ENCODE measurements at regions not wholly inside any gene's neighbourhood (a gene's known extent, or its start where the extent isn't known, plus 50 kb on each side); places are given as distances from the start of the nearest gene placed in this dataset.

DNA sequence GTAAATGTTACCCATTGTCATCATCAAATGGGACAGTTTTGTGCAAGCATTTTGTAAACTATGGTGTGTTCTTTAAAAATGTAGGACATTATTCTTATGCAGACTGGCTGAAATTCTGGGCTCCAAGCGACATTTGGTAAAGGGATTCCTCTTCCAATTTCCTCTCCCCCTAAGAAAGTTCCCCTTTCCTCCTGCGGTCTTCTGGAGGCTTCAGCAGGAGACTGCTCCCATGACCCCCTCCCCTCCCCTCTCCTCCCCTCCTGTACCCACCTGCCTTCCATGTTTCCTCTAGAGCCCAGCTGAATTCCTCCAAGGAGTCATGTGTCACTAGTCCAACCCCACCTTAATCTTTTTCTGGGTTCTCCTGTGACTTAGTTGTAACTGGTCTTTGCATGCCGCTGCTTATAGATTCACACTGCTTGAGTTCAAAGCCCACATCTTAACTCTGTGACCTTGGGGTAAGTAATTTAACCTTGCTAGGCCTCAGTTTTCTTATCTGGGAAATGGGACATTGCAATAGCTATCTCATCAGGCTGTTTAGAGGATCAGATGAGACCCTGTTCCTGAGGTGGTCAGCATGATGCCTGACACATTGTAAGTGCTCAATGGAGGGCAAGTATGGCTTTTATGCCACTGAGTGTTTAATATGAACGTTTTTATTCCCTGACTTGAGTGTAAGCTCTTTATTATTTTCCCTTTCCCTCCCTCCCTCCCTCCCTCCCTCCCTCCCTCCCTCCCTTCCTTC, 69.9 kb upstream of the WDR26 start:
- DNase-seq, result no peak

DNA sequence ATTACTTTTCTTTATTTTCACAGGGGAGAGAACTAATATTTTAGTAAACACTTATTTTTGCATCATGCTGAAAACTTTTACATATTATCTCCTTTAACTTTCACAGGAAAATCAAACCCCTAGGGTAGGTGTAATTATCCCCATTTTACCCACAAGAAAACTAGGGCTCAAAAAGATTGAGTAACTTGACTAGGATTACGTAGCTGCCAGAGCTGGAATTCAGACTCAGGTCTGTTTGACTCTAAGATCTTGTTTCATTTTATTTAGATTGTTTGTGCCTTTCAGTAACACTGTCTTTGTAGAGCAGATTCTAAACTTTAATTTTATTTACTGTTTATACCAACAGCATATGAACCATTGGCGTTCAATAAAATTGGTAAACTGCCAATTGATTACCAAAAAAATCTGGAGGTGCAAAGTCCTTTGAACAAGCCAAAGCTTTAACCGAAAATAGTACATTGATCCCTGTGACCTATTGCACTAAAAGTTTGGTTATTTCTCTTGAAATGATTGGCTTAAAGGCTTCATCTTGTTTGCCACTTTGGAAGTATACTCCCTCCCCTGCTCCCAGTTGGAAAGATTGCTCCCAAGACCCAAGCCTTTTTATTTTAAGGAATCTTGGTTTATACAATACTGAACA, 71.0 kb upstream of the WDR26 start:
- DNase-seq, result no peak

- DNase-seq, result no peak
Measured at GRCh38 chr1:224506141-224506814, 71.7 kb upstream of the WDR26 start.

DNA sequence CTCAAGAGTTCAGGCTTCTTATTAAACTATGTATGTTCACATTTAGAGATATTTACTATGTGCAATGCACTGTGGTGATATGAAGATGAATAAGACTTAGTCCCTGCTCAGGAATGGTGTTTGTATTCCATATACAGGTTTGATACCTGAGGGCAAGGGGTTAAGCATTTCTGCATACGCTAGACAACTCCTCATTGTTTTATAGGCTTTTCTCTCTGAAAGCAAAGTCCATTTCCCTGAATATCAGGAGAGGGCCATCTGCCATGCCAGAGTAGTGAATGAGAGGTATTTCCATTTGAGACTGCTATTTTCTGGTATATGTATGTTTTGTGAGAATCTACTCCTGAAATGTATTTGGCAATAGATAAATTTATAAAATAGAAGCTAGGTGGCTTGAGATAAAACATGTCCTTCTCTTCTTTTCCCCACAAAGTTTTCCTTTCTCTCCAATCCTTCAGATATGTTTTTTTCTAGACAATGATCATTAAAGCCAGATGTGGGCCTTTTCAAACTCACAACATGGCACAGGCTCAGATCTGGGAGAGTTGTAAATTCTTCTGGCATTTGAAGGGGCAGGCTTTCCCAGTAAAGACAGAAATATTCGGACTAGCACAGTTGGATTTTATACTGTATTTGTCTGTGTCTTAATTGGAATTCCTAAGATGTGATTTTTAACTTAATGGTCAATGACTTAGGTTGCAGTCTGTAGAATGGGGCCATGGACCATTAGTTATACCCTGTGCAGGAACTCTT, 73.3 kb upstream of the WDR26 start:
- DNase-seq, result no peak

DNA sequence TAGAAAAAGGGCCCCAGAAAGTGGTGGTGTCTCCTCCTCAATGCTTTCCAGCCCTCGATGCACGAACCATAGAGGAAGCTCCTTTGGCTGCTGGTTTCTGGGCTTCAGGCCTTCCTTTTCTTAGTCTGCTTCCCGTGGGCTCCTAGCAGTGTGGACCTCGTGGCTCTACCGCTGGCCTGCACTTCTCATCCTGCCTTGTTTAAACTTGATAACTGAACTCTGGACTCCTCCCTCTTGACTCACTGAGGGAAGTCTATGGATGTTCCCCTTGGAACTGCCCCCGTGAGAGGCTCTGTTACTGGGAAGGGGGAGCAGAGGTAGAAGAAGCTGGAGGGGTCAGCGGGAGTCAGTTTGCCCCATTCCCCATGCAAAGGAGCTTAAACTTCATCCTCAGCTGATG, 75.3 kb upstream of the WDR26 start:
- no peak for DNase-seq

- no peak for DNase-seq
Measured at GRCh38 chr1:224510880-224511645, 76.5 kb upstream of the WDR26 start.

GRCh38 chr1:224512600-224513151, 78.1 kb upstream of the WDR26 start:
- DNase-seq, result no peak

DNA sequence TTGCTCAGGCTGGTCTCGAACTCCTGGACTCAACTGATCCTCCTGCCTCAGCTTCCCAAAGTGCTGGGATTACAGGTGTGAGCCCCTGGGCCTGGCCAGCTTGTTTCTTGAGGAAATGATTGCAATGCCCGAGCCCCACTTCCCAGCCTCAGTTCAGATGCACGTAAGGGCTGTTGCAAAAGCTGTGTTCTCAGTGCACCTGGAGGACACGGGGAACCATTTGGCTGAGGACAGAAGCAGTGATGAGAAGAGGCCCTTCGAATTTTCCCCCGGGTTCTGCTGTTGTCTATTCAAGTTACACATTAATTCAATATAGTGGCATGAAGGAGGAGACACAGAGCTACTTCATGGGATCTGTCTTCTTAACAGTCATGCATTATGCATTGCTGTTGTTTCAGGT, 78.8 kb upstream of the WDR26 start:
- DNase-seq, result no peak

DNA sequence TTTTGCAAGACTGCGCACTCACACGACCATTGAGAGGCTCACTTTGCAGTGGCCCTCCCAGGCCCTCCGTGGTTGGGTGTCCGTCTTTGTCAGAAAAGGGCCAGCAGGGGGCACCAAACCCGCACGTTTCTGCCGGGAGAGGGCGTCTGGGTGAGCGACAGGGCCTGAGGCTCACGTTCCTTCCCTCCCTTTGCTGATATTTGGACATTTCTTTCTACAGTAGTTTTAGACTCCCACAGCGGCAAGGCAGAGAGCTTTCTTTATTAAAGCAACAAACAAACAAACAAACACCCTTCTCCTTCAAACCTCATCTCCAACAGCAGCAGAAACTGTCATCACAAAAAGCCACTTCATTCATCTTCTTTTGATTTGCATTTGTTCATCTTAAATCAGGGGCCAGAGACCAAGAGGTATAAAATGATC, 79.2 kb upstream of the WDR26 start:
- peak; percentile 60 to 77 for DNase-seq

- no peak for DNase-seq
Measured at GRCh38 chr1:224517171-224517570, 82.6 kb upstream of the WDR26 start.

DNA sequence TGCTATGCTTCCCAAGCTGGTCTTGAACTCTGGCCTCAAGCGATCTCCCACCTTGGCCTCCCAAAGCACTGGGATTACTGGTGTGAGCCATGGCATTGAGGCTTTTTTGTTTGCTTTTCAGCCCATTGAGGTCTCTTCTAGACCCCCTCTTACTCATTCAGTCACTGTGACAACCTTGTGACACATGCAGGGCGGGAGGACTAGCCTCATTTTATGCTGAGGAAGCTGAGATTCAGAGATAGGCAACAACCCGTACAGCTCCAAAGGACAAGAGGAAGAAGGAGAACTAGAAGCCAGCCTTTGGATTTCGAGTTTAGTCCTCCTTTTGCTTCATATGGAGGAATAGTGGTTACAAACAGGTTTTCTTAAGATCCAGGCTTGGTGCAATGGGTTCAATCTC, 83.9 kb upstream of the WDR26 start:
- DNase-seq, result no peak

GRCh38 chr1:224519874-224520273, 85.3 kb upstream of the WDR26 start:
- DNase-seq, result no peak

DNA sequence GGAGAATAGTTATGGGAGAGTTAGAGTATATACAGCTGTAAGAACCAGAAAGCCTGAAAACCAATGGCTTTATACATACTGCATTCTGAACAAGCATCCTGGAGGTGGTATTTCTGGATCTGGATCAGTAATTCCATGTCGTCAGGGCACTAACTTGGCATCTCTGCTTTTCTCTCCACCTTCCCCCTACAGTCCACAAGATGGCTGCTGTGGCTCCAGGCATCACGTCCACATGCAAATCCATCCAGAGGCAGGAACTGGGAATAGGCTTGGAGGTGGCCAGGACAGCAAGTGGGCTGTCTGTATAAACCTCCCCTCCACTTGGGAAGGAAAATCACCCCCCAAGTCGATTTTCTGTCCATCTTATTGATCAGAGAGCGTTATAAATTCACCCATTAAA, 86.2 kb upstream of the WDR26 start:
- DNase-seq, result no peak

- no peak for DNase-seq
Measured at GRCh38 chr1:224521904-224522734, 87.5 kb upstream of the WDR26 start.

GRCh38 chr1:224523676-224524075, 89.1 kb upstream of the WDR26 start:
- no peak for DNase-seq

DNA sequence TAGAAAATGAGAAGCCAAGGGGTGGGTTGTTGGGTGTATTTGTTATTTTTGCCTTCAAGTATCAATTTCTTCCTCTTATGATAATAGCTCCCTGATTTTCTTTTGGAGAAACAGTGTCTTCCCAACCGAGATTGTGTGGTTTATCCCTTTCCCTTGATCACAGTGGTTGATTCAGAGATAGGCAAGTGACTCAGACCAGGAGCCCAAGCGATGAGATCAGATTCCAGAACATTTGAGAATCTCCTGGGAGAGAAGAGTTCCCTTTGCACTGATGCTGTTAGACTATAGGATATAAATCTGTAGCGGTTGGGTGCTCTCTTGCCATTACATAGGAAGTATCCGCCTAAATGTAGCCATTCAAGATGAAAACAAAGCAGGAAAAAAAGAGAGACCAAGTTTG, 90.1 kb upstream of the WDR26 start:
- no peak for DNase-seq

DNA sequence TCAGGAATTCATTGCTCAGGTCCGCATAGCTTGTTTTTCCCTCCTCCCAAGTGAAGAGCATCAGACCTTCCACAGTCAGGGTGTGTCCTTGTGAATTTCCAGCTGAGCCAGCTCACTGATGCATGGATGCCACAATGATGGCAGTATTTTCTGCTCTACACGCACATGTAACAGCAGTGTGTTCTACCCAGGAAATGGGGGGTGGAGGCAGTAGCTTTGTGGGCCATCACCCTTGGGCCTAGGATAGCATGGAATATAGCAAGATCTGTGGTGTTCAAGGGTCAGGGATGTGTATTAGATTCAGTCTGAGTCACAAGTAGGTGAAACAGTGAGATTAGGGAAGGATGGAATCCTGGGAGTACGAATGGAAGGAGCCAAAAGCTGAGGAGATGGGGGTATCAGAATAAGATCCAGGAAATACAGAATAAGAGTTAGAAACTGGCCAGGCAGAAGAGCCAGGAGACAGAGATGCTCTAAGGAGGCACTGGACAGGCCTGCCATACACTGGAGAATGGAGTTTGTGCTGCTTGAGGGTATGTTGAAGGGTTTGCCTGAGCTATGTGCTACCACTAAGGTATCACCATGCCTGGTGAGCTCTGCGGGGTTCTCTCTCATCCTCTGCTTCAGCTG, 90.6 kb upstream of the CNIH3 start:
- DNase-seq, result no peak

GRCh38 chr1:224526771-224527170, 89.3 kb upstream of the CNIH3 start:
- no peak for DNase-seq

DNA sequence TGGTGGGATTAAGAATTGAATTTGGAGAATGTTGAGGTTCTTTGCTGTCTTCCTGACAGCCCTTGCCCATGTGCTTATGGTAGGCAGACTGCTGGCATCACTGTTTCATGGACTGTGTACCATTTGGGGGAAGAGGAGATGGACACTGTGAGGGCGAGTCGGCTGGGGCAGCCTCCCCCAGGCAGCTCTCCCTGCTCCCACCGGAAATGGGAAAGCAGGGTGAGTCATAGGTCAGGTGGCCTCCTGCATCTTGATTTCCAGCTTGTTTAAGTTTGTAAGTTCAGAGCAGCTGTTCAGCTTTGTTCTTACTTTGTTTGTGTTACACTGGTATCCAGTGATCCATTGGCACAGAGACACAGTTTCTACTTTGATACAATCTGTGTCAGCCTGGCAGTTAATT, 87.2 kb upstream of the CNIH3 start:
- DNase-seq, result no peak

- DNase-seq, result no peak
Measured at GRCh38 chr1:224529844-224530243, 86.3 kb upstream of the CNIH3 start.

All from right lung (tissue), 2 donors.